Mononuclear cell (primary cell): ENCODE measurements at regions not wholly inside any gene's neighbourhood (a gene's known extent, or its start where the extent isn't known, plus 50 kb on each side); places are given as distances from the start of the nearest gene placed in this dataset.

Source experiments
- H3K27me3 ChIP-seq: 2 replicates; pipeline ENCODE4 v1.6.0; 2011; ENCODE audit warnings: low read length, control low read depth; ENCODE audit not compliant: insufficient read depth
- H3K4me1 ChIP-seq: 2 replicates; pipeline ENCODE4 v1.5.1; 2011; ENCODE audit warnings: mild to moderate bottlenecking, low read length, control low read depth; ENCODE audit not compliant: insufficient read depth
- H3K4me3 ChIP-seq: 2 replicates; pipeline ENCODE4 v1.5.1; 2011; ENCODE audit warnings: mild to moderate bottlenecking, low read length, moderate library complexity
- H3K9me3 ChIP-seq: 2 replicates; pipeline ENCODE4 v1.5.1; 2011; ENCODE audit warnings: low read depth, mild to moderate bottlenecking, control low read depth, low read length

- Histone ChIP-seq H3K4me3 (no peak overlapping the region), H3K4me1 (peaks cover 5% of the 10 kb centered on the region), H3K9me3 (no peaks in the 10 kb centered on the region), H3K27me3 (no peaks in the 10 kb centered on the region)
Measured at GRCh38 chr4:123747016-123747415, 350.4 kb downstream of the SPRY1 start.

GRCh38 chr4:123748806-123749205 is 352.2 kb downstream of the SPRY1 start:
- peaks cover 5% of the 10 kb centered on the region for H3K4me1 ChIP-seq
- H3K27me3 ChIP-seq = no peaks in the 10 kb centered on the region
- H3K4me3 ChIP-seq = no peak overlapping the region
- H3K9me3 ChIP-seq = no peaks in the 10 kb centered on the region

- Histone ChIP-seq H3K4me3 (no peak overlapping the region), H3K9me3 (no peaks in the 10 kb centered on the region), H3K27me3 (no peaks in the 10 kb centered on the region), H3K4me1 (peaks cover 5% of the 10 kb centered on the region)
Measured at GRCh38 chr4:123749383-123749782, 352.8 kb downstream of the SPRY1 start.

- no peaks in the 10 kb centered on the region for H3K27me3 ChIP-seq
- H3K4me3 ChIP-seq = no peak overlapping the region
- peaks cover under 1% of the 10 kb centered on the region for H3K4me1 ChIP-seq
- no peaks in the 10 kb centered on the region for H3K9me3 ChIP-seq
Measured at GRCh38 chr4:123750044-123750443, 353.4 kb downstream of the SPRY1 start.

GRCh38 chr4:123755655-123756054 is 359.1 kb downstream of the SPRY1 start:
- no peaks in the 10 kb centered on the region for H3K9me3 ChIP-seq
- H3K4me1 ChIP-seq = no peaks in the 10 kb centered on the region
- no peak overlapping the region for H3K4me3 ChIP-seq
- H3K27me3 ChIP-seq = no peaks in the 10 kb centered on the region

GRCh38 chr4:123767806-123768205 is 371.2 kb downstream of the SPRY1 start:
- no peaks in the 10 kb centered on the region for H3K27me3 ChIP-seq
- H3K9me3 ChIP-seq = no peaks in the 10 kb centered on the region
- no peak overlapping the region for H3K4me3 ChIP-seq
- H3K4me1 ChIP-seq = no peaks in the 10 kb centered on the region

- Histone ChIP-seq H3K9me3 (no peaks in the 10 kb centered on the region), H3K4me1 (no peaks in the 10 kb centered on the region), H3K27me3 (no peaks in the 10 kb centered on the region), H3K4me3 (no peak overlapping the region)
Measured at GRCh38 chr4:123770884-123771283, 374.3 kb downstream of the SPRY1 start.

GRCh38 chr4:123776267-123776666 is 379.7 kb downstream of the SPRY1 start:
- no peaks in the 10 kb centered on the region for H3K9me3 ChIP-seq
- no peak overlapping the region for H3K4me3 ChIP-seq
- no peaks in the 10 kb centered on the region for H3K27me3 ChIP-seq
- H3K4me1 ChIP-seq = no peaks in the 10 kb centered on the region

- H3K27me3 ChIP-seq = no peaks in the 10 kb centered on the region
- H3K4me1 ChIP-seq = no peaks in the 10 kb centered on the region
- no peak overlapping the region for H3K4me3 ChIP-seq
- H3K9me3 ChIP-seq = no peaks in the 10 kb centered on the region
Measured at GRCh38 chr4:123777373-123777772, 380.8 kb downstream of the SPRY1 start.

GRCh38 chr4:123783151-123783790 is 386.7 kb downstream of the SPRY1 start:
- H3K9me3 ChIP-seq = no peaks in the 10 kb centered on the region
- H3K4me1 ChIP-seq = no peaks in the 10 kb centered on the region
- H3K27me3 ChIP-seq = no peaks in the 10 kb centered on the region
- no peak overlapping the region for H3K4me3 ChIP-seq

- H3K9me3 ChIP-seq = no peaks in the 10 kb centered on the region
- no peak overlapping the region for H3K4me3 ChIP-seq
- no peaks in the 10 kb centered on the region for H3K4me1 ChIP-seq
- H3K27me3 ChIP-seq = no peaks in the 10 kb centered on the region
Measured at GRCh38 chr4:123783921-123784320, 387.3 kb downstream of the SPRY1 start.

GRCh38 chr4:123784626-123785025 is 388.0 kb downstream of the SPRY1 start:
- no peak overlapping the region for H3K4me3 ChIP-seq
- H3K27me3 ChIP-seq = no peaks in the 10 kb centered on the region

GRCh38 chr4:123785538-123785937 is 388.9 kb downstream of the SPRY1 start:
- Histone ChIP-seq H3K27me3 (no peaks in the 10 kb centered on the region), H3K4me3 (no peak overlapping the region), H3K4me1 (no peaks in the 10 kb centered on the region), H3K9me3 (no peaks in the 10 kb centered on the region)

More at GRCh38 chr4:123784626-123785025, 388.0 kb downstream of the SPRY1 start:
- Histone ChIP-seq H3K4me1 (no peaks in the 10 kb centered on the region), H3K9me3 (no peaks in the 10 kb centered on the region)

- Histone ChIP-seq H3K4me1 (no peaks in the 10 kb centered on the region), H3K4me3 (no peak overlapping the region), H3K9me3 (no peaks in the 10 kb centered on the region), H3K27me3 (no peaks in the 10 kb centered on the region)
Measured at GRCh38 chr4:123786163-123786915, 389.7 kb downstream of the SPRY1 start.

GRCh38 chr4:123786920-123787319 is 390.3 kb downstream of the SPRY1 start:
- no peaks in the 10 kb centered on the region for H3K9me3 ChIP-seq
- H3K4me3 ChIP-seq = no peak overlapping the region
- no peaks in the 10 kb centered on the region for H3K27me3 ChIP-seq
- no peaks in the 10 kb centered on the region for H3K4me1 ChIP-seq
